GM12891 (cell line): ENCODE measurements at regions not wholly inside any gene's neighbourhood (a gene's known extent, or its start where the extent isn't known, plus 50 kb on each side); places are given as distances from the start of the nearest gene placed in this dataset.

Source experiments
- PAX5 ChIP-seq: IDR thresholded peaks from 2 replicates; pipeline ENCODE4 v1.6.1; 2011; ENCODE audit warnings: low read length, moderate library complexity, mild to moderate bottlenecking; ENCODE audit not compliant: insufficient read depth, severe bottlenecking
- POLR2A ChIP-seq: IDR thresholded peaks from 2 replicates; pipeline ENCODE4 v1.6.1; 2011; ENCODE audit warnings: low read depth, low read length, control low read depth
- POLR2AphosphoS5 ChIP-seq: IDR thresholded peaks from 2 replicates; pipeline ENCODE4 v1.6.1; 2011; ENCODE audit warnings: low read depth, low read length, control low read depth
- SPI1 ChIP-seq: IDR thresholded peaks from 2 replicates; pipeline ENCODE4 v1.6.1; 2011; ENCODE audit warnings: low read depth, low read length, control low read depth
- TAF1 ChIP-seq: IDR thresholded peaks from 2 replicates; pipeline ENCODE4 v1.6.1; 2011; ENCODE audit warnings: low read depth, low read length, control low read depth

DNA sequence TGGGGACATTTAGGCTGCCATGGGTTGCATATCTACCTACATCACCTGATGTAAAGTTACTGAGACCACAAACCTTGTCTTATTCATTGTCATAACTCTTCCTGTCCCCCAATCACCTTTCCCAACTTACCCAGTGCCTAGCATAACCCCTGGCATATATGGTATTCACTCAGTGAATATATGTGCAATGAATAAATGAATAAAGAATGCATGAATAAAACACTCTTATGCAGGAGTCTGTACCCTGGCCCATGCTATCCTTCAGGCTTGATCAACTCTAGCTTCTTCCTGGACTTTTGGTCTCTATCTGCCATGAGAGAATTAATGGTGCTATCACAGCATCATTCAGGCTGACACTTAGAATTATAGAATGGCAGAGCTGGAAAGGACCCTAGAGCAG, 285.2 kb downstream of the SMARCA2 start:
- TF ChIP-seq POLR2AphosphoS5 (no peak), POLR2A (no peak), TAF1 (no peak), SPI1 (no peak), PAX5 (no peak)
